ENCODE measurements at regions not wholly inside any gene's neighbourhood (a gene's known extent, or its start where the extent isn't known, plus 50 kb on each side); places are given as distances from the start of the nearest gene placed in this dataset.

GRCh38 chr6:165845493-165845892 lies 182.5 kb upstream of the PDE10A start:
- no peak for TF ChIP-seq CTCF (conservative IDR thresholded peaks at IDR 0.05 in 1 of 2, IDR thresholded peaks at IDR 0.05 in 1 of 2; ENCODE audit: extremely low read depth in 1 of 2, insufficient read depth in 1 of 2, low read depth in 1 of 2, low read length in 2 of 2)
- no peak for TF ChIP-seq EZH2 (IDR thresholded peaks at IDR 0.05; ENCODE audit: borderline replicate concordance, low read length)

Measured in mammary epithelial cell (primary cell).